HG03575 (cell line): ENCODE measurements at regions not wholly inside any gene's neighbourhood (a gene's known extent, or its start where the extent isn't known, plus 50 kb on each side); places are given as distances from the start of the nearest gene placed in this dataset.

Source experiments
- ATAC-seq: cut with Tn5 transposase; IDR thresholded peaks from one replicate; pipeline ENCODE4 v1.9.1; 2021; ENCODE audit not compliant: unreplicated experiment, insufficient number of reproducible peaks, low FRiP score; ENCODE audit errors: extremely low read depth

DNA sequence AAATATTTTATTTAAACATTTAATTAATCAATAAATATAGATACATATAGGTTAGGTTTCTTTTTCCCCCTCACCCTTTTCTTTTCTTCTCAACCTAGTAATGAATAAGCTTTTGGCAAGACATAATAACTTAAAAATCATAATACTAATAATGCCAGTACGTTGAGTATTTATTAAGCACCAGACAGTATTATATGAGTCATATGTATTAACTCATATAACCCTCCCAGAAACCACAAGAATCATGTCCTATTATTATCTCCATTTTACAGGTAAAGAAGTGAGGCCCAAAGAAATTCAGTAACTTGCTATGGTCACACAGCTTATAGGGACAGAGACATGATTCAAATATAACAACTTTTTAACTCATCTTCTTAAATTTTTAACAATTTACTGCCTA is 834.5 kb upstream of the ADGRL2 start:
- no peak for ATAC-seq

DNA sequence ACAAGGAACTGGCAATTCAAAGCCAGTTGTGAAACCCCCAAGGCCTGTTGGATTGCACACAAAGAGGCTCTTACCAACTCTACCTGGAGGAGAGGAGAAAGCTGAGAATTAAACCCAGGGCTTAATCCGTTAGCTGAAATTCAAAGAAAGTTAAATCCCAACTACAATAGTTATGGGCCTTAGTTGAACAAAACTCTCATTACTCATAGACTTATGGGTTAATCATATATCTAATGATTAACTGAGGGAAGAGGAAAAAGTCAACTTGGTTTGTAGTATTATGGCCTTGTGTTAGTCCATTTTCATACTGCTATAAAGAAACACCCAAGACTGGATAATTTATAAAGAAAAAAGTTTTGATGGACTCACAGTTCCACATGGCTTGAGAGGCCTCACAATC is 838.2 kb upstream of the ADGRL2 start:
- no peak for ATAC-seq

GRCh38 chr1:80961464-80962190 is 839.1 kb upstream of the ADGRL2 start:
- no peak for ATAC-seq

- ATAC-seq, result no peak
These were observed 867.4 kb upstream of the ADGRL2 start for GRCh38 chr1:80933346-80933745.

- ATAC-seq, result no peak
These were observed 869.6 kb upstream of the ADGRL2 start for GRCh38 chr1:80931178-80931577.

GRCh38 chr1:80929868-80930508 is 870.7 kb upstream of the ADGRL2 start:
- no peak for ATAC-seq

GRCh38 chr1:80926531-80926930 is 874.2 kb upstream of the ADGRL2 start:
- no peak for ATAC-seq

DNA sequence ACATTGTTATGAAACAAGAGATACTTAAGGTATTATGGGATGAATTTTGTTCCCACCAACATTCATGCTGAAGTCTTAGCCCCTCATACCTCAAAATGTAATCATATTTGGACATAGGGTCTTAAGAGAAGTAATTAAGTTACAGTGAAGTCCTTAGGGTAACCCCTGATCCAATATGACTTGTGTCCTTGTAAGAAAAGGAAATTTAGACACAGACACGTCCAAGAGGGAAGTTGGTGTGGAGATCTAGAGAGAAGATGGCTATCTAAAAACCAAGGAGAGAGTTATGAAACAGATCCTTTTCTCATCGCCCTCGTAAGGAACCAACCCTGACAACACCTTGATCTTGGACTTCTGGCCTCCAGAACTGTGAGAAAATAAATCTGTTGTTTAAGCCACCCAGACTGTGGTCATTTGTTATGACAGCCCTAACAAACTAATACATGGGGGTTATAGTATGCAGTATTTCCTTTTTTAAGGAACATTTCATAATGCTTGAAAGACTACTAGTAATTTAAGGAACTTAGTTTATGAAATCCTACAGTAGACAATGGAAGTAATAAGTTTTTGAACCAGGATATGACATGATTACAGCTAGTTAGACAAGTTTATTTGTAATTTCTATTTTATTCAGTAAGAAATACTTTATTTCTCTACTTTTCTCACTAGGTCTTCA is 875.5 kb upstream of the ADGRL2 start:
- ATAC-seq, result no peak

GRCh38 chr1:80924290-80924689 is 876.4 kb upstream of the ADGRL2 start:
- ATAC-seq, result no peak

DNA sequence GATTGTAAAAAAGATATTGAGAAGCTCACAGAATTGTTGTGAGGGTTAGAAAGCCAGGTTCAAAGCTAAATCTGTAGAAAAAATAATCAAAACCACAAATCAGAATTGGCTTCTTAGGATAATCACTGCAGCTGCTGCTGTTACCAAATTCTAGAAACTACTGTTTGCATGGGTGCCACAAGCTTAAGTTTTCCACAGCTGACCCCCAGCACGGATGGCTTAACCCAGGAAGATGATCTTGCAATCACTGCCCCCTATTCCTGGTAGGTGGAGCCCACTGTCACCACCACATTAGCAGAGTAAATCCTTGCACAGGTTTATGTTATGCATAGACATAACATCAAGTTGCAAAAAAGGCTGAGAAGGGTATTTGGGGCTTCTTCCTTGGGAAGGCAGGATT is 877.8 kb upstream of the ADGRL2 start:
- no peak for ATAC-seq

GRCh38 chr1:80919426-80919825 is 881.3 kb upstream of the ADGRL2 start:
- no peak for ATAC-seq

DNA sequence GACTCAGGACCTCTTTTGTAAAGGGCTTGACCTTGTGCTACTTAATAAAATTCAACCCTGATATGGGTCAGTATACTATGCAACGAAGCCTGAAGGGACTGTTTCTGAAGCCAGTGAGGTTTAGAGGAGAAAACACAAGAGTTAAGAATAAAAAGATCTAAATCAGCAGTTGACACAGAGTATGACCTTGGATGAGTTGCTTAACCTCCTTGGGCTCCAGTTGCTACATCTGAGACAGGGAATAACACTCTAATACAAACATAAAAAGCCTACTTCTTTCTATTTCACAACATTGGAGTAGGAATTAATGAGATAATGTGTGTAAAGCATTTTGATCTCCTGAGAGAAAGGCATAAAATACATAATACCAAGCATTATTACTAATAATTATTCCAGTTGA is 882.4 kb upstream of the ADGRL2 start:
- no peak for ATAC-seq

DNA sequence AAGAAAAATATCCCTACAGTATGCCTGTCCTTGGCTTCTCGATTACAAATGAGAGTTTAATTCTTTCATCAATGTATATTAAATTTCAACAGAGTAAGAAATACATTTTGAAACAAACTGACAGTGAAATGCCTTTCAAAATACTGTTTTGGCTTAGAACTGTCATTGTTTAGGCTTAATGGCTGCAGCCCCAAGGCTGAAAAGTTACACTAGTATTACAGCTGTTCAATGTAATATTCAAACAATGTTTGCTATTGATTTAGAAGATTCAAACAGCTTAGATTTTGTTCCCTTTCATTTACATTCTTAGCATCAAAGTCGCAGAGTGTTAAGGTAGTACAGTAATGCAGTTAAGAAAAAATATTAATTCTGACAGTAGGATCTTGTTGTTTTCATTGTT is 882.9 kb upstream of the ADGRL2 start:
- ATAC-seq, result no peak

DNA sequence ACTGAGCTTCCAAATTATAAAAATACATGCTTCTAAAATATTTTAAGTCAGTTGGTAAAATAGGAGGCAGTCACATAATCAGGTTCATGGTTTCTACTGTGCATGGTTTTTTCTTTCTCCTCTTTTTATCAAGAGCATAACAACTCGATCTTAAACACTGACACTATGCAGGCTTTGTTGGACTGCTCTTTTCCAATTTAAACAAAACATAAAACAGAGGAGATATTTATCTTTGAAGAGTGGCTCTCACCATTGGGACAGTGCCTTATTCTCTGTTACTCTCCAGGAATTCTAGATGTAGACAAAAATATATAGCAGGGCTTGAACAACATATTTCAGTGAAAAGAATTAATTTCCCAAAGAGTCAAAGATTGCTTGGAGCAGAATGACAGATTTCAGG is 883.5 kb upstream of the ADGRL2 start:
- ATAC-seq, result no peak

DNA sequence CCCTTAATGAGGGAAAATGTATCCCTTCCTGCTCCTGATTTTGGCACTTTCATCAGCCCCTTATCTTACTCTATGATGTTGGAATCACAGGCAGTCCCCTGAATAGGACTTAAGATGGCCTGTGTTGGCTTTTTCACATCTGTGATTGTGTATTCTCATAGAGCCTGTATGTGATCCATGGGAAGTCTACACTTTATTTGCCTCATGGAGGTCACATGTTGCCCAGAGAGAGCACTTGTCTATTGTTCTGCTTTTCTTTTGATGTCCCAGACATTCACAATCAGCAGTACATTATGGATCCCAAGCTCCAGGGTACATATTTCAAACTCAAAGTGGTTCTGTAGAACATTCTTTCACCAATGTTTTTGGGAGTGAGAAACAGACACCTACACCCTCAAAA is 885.2 kb upstream of the ADGRL2 start:
- ATAC-seq, result no peak

GRCh38 chr1:80910426-80910825 is 890.3 kb upstream of the ADGRL2 start:
- no peak for ATAC-seq

GRCh38 chr1:80909172-80909784 is 891.5 kb upstream of the ADGRL2 start:
- no peak for ATAC-seq

DNA sequence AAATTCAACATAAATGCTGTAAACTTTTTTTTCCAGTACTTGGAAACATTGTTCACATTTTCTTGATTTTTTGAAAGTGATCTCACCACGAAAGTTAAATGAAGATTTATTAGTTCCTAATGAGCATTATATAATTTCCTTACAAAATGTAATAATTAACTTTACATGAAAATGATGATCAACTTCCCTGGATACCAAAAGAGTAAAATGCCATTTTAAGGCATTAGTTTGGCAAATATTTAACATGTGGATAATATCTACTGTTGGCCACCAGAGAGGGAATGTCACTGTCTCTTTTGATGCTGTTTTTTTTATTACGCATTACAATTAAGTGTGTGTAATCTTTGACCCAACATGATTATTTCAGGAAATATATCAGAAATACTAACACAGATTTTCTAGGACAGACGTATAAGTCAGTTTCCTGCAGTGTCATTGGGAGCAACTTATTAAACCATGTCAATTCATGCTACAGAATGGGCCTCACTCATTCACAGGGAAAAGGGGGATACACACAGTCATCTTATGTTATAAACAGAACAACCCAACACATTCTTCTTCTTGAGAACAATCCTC is 903.9 kb upstream of the ADGRL2 start:
- no peak for ATAC-seq

DNA sequence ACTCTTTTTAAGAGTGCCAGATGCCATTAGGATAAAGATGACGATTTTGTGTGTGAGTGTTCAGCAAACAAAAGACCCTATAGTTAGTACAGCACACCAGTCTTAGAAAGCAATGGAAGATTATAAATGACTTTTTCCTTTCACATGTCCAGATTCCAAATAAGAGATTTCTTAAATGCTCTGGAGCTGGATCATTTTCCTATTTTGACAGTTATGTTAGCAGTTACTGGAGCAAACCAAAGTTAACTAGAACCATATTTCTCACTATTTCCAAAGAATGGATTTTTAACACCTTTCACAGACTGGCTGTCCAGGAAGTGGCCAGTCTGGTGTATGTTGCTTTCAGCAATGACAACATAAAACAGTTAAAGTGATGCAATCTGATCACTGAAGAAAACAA is 905.8 kb upstream of the ADGRL2 start:
- ATAC-seq, result no peak

DNA sequence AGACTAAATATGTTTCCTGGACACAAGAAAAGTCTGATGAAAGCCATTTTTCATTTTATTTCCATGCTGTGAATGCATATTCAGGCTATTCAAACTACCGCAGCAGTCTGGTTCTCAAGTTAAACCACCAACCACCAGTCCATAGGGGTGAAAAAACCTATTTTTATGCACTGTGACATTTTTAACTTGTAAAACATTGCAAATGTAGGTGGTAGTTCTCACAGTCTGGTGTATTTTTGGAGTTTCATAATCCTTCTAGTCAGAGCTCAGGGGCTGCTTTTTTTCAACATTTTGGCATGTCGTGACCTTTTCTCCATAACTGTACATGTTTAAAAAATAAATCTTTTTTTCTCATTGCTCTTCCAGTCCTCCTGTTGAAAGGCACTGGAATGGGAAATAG is 907.6 kb upstream of the ADGRL2 start:
- ATAC-seq, result peak; percentile 73
